A549 (cell line): ENCODE measurements at regions not wholly inside any gene's neighbourhood (a gene's known extent, or its start where the extent isn't known, plus 50 kb on each side); places are given as distances from the start of the nearest gene placed in this dataset.

Source experiments
- EHMT2 ChIP-seq: fragments of 200-600 bp; sonication (generic); IDR thresholded peaks from 2 replicates; pipeline ENCODE4 v1.6.1; 2016; ENCODE audit warnings: antibody characterized with exemption, low read depth, mild to moderate bottlenecking, moderate library complexity
- EP300 ChIP-seq, 2 experiments: fragments of >200 bp; sonication (Bioruptor Twin); formaldehyde crosslinking; IDR thresholded peaks; 2 replicates in 1 of 2; 3 replicates in 1 of 2; pipeline ENCODE4 v1.6.1; 2016 to 2017
- JUNB ChIP-seq: fragments of >200 bp; sonication (Bioruptor Twin); formaldehyde crosslinking; IDR thresholded peaks from 2 replicates; pipeline ENCODE4 v1.6.1; 2016
- POLR2A ChIP-seq: IDR thresholded peaks from 2 replicates; pipeline ENCODE4 v1.6.1; 2012; ENCODE audit warnings: mild to moderate bottlenecking, low read length
- RCOR1 ChIP-seq: fragments of 150-350 bp; IDR thresholded peaks from 2 replicates; pipeline ENCODE4 v1.6.1; 2014; ENCODE audit warnings: antibody characterized with exemption, low read length, low read depth
- TF ChIP-seq, protein P1 (sequence below): IDR thresholded peaks from 2 replicates; pipeline ENCODE4 v1.6.1; 2012

DNA sequence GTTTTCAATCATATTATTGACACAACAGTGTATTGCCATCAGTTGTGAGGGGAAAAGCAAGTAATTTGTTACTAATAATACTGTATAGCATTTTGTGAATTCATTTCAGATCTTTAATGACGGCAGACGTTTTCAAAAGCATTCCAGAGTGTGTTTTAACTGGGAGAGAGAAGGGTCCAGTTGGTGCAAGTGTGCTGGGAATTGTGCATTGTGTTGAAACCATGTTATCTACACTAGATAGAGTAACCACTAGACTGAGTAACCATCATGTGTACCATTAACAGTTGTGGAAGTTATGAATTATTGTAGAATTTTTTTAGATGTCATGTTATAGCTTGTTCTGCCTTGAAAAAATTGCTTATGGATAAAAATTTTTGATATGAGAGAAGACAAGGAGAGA, 104.5 kb upstream of the VEGFC start:
- TF ChIP-seq EP300 (IDR thresholded peaks at IDR 0.05) (no peak), RCOR1 (no peak), JUNB (no peak), EHMT2 (no peak), POLR2A (no peak)
- TF ChIP-seq, protein P1, sequence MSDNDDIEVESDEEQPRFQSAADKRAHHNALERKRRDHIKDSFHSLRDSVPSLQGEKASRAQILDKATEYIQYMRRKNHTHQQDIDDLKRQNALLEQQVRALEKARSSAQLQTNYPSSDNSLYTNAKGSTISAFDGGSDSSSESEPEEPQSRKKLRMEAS, result no peak
